NCI-H1694 (cell line): ENCODE measurements at regions not wholly inside any gene's neighbourhood (a gene's known extent, or its start where the extent isn't known, plus 50 kb on each side); places are given as distances from the start of the nearest gene placed in this dataset.
"Not testable (repeated sequence)": the region's sequence is repeated elsewhere in the genome, so short reads cannot be mapped to it uniquely, and the experiment has no call there.

Source experiments
- DNase-seq: peaks from one replicate; lab custom pipeline; 2025; lab: John Stamatoyannopoulos, UW

- DNase-seq: peak; percentile 86
Observed at GRCh38 chr1:214143006-214143992, 137.7 kb upstream of the SMYD2 start.

- not testable (repeated sequence) for DNase-seq
Observed at GRCh38 chr1:214144521-214144920, 136.4 kb upstream of the SMYD2 start.

- DNase-seq: peak; percentile 59
Observed at GRCh38 chr1:214146523-214146922, 134.4 kb upstream of the SMYD2 start.

- DNase-seq: no peak
Observed at GRCh38 chr1:214154596-214155292, 126.2 kb upstream of the SMYD2 start.

- no peak for DNase-seq
Observed at GRCh38 chr1:214155987-214156625, 124.9 kb upstream of the SMYD2 start.

DNA sequence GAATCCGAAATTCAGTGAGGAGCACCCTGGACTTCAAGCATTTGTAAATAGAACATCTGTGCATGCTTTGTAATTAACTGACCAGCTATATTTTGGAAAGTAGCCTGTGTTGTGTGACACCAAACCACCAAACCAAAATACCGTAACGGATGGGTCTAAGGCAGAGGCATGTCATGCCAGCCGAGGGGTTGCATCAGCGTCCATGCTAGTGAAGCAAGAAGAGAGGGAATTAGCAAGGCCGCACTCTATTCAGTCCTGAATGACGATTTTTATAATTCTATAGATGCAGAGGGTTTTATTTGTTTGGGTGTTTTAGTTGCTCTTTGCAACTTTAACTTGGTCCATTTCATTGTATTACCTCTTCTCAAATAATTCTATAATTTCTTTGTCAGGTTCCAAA lies 116.8 kb upstream of the SMYD2 start:
- no peak for DNase-seq

DNA sequence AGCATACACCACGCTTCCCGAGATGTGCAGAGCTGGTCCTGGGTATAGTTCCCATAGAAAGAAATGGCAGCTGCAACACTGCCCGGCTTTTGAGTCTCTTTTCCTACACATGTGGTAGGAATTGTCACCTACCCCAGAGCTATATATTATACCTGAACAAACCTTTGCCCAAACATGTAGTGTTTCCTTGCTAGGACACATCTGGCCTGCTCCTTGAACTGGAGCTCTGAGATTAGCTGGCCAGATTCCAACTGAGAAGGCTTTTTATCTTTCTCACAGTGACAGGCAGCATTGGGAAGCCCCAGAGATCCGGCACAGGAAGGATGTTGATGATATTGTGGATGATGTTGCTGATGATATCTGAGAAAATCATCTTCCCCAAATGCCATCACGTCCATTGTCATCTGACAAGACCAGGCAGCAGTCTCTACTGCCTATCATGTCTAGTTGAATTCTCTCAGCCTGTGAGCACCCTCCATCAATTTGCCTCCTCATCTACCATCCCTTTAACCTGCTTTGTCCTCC lies 115.0 kb upstream of the SMYD2 start:
- no peak for DNase-seq

- DNase-seq: no peak
Observed at GRCh38 chr1:214174508-214175199, 106.3 kb upstream of the SMYD2 start.

DNA sequence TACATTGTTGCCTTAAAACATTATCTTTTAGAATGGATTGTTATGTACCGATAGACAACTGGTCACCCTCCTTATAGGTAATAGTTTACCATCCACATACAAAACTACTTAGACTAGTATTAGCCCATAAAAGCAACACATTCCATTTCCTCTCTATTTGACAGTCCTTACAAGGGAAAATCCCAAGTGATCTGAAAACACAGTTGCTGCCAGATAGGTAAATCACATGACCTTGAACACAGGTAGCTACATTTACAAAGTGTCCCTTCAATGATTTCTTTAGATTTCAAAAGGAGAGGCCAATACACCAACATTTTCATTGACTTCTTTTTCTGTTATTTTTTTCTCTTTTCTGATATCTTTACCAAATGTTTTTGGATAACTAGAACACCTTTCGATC lies 102.9 kb upstream of the SMYD2 start:
- no peak for DNase-seq

DNA sequence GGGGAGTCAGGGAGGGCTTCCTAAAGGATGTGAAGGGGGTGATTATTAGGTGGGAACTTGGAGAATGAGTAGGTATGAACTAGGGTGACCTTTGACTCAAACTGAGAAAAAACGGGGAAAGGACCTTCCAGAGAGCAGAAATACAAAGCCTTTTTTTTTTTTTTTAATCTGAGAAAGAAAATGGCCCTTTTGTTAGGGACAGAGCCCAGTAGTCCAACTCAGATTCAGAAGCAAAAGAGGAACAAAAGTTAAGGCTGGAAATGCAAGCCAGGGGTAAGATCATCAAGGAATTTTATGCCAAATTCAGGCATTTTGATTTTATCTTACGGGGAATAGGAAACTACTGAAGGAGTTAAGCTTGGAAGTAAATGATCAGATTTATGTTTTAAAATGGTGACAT lies 96.0 kb upstream of the SMYD2 start:
- no peak for DNase-seq

DNA sequence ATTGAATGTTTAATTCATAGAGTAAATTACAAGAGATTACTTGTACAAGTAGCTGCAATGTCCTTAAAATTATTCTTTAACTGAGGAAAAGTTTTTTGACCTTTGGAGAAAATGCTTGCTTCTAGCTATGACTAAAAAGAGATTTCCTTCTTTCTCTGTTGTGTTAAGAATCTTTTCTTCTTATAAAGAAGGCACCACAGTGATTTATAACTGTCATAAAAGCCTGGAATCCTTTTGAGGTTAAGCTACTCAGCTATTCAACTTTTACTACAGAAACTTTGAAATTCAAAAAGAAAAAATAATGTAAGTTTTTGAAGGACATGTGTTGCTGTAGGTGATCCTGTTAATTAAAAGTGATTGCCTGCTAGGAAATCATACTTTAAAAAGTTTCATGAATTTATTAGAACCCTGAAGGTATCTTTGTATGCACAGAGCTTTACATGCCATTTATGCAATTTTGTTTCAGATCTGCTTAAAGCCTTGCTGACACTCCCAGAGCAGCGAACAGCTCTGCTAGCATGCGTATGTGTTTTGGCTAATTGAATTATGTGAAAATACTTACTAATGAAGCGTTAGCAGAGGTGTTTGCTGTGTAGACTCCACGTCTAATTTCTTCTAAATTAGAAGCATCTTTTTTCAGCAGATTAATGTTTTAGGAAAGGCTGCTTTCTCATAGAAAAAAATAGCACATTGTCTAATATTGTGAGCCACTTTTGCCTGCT lies 94.7 kb upstream of the SMYD2 start:
- no peak for DNase-seq

GRCh38 chr1:214187121-214187900 lies 93.6 kb upstream of the SMYD2 start:
- no peak for DNase-seq

DNA sequence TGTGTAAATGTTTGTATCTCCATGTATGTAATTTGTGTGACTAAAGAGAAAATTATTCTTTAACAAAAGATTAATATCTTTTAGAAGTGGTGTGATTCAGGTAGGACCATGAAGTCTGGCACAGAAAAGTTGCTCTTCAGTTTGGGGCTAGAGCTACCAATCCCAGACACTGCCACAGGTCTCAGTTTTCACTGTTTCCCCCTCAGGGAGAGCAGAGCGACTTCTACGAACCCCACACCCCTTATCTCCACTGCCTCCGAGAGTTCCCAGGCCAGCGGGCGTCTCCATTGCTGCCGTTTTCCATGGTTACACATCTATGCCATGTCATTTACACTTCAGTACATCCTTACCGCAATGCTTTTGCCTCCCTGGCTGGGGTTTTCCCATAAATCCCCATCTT lies 93.0 kb upstream of the SMYD2 start:
- DNase-seq: no peak

DNA sequence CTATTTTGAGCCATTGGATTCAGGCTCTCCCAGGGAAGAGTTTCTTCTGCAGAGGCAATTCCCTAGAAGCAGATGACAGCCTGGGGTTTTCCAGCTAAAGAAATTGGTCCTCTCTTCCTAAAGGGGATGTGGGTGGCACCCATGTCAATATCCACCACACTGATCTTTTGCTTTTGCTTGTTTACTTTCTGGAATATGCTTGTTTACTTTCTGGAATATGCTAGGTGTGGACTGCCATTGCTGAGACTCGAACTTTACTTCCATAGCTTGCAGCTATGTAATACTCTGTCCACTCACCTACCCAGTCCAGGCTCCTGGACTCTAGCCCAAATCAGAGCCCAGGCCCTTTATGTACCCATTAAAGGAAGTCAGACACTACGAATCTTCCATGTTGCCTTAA lies 92.1 kb upstream of the SMYD2 start:
- DNase-seq: no peak

GRCh38 chr1:214192825-214193643 lies 87.9 kb upstream of the SMYD2 start:
- DNase-seq: no peak

DNA sequence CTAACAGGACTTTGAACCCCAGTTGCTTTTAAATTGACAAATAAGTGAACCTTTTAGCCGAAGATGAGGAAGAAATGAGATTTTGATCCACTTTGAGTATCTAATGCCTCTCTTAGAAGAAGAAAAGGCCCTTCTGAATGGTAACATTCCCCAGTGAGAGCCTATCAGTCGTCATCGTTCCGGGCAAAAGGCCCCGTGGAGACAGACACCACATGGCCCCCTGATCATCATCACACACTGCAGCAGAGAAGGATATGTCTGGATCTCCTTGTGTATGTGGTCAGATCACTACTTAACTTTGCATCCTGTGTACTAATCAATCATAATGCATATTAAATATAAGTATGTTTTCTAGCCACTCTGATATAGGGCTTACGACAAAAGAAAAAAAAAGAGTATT lies 87.3 kb upstream of the SMYD2 start:
- DNase-seq: no peak

GRCh38 chr1:214198571-214198970 lies 82.4 kb upstream of the SMYD2 start:
- DNase-seq: no peak

DNA sequence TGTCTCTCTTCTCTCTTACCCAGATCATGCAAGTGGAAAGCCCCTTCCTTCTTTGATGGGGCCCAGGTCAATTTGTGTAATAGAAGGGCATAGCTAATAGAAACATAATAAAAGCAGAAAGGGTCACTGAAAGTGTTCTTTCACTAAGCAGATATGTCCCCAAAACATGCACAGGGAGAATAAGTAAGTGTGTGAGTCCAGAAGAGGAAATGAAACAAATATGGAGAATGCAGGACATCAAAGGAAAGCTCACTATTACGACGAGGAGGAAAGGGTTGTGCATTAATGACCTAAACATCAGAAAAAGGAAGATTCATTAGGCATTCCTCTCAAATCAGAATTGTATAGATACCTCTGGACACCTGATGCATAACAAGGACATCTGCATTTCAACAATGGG lies 81.4 kb upstream of the SMYD2 start:
- no peak for DNase-seq

GRCh38 chr1:214202992-214203391 lies 78.0 kb upstream of the SMYD2 start:
- no peak for DNase-seq

DNA sequence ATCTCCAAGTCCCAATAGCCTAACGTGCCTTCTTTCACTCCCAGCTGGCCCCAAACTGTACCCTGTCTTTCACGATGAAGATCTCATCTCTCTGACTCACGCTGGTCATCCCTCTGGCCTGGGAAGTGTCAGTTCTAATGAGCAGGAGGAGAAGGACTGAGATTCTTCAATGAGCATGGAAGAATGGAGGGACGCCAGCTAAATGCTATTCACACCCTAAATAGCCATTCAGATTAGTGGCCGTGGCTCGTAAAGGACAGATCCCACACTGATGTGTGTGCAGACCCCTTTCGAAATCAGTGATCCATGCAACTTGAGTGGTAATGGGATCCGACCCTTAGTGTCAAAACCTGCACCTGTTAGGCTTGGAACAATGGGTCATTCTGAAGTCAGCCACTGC lies 75.9 kb upstream of the SMYD2 start:
- no peak for DNase-seq
